PC-3 (cell line): ENCODE measurements at regions not wholly inside any gene's neighbourhood (a gene's known extent, or its start where the extent isn't known, plus 50 kb on each side); places are given as distances from the start of the nearest gene placed in this dataset.

Experiments used
- CTCF ChIP-seq: fragments of 300-600 bp; sonication (generic); conservative IDR thresholded peaks from 2 replicates; pipeline ENCODE4 v1.5.1; 2017; ENCODE audit warnings: antibody characterized with exemption, low read depth, mild to moderate bottlenecking, low read length
- EZH2 ChIP-seq: fragments of 300-600 bp; sonication (generic); IDR thresholded peaks from one replicate; pipeline ENCODE4 v1.6.1; 2017; ENCODE audit warnings: antibody characterized with exemption, mild to moderate bottlenecking, low read length; ENCODE audit not compliant: unreplicated experiment
- EZH2phosphoT487 ChIP-seq: fragments of 300-600 bp; sonication (generic); IDR thresholded peaks from 2 replicates; pipeline ENCODE4 v1.6.1; 2018; ENCODE audit warnings: mild to moderate bottlenecking, antibody characterized with exemption, low read length, borderline replicate concordance

GRCh38 chr5:87653242-87653641 is 240.5 kb upstream of the CCNH start:
- TF ChIP-seq CTCF (no peak), EZH2phosphoT487 (no peak), EZH2 (no peak)
